ENCODE measurements at regions not wholly inside any gene's neighbourhood (a gene's known extent, or its start where the extent isn't known, plus 50 kb on each side); places are given as distances from the start of the nearest gene placed in this dataset.

- TF ChIP-seq, protein P1, sequence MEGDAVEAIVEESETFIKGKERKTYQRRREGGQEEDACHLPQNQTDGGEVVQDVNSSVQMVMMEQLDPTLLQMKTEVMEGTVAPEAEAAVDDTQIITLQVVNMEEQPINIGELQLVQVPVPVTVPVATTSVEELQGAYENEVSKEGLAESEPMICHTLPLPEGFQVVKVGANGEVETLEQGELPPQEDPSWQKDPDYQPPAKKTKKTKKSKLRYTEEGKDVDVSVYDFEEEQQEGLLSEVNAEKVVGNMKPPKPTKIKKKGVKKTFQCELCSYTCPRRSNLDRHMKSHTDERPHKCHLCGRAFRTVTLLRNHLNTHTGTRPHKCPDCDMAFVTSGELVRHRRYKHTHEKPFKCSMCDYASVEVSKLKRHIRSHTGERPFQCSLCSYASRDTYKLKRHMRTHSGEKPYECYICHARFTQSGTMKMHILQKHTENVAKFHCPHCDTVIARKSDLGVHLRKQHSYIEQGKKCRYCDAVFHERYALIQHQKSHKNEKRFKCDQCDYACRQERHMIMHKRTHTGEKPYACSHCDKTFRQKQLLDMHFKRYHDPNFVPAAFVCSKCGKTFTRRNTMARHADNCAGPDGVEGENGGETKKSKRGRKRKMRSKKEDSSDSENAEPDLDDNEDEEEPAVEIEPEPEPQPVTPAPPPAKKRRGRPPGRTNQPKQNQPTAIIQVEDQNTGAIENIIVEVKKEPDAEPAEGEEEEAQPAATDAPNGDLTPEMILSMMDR (IDR thresholded peaks at IDR 0.05) = no peak
- TF ChIP-seq POLR2AphosphoS5 (IDR thresholded peaks at IDR 0.05; ENCODE audit: insufficient read depth in 1 of 2, low read depth in 1 of 2) (no peak), POLR2A (IDR thresholded peaks at IDR 0.05) (no peak)
Observed at GRCh38 chr9:108363311-108363710, 492.5 kb downstream of the ACTL7B start.

Data from vagina (tissue), 2 donors.